NCI-H1436 treated with DMSO at 0.1 percent for 48 hours (cell line): ENCODE measurements at regions not wholly inside any gene's neighbourhood (a gene's known extent, or its start where the extent isn't known, plus 50 kb on each side); places are given as distances from the start of the nearest gene placed in this dataset.
"Not testable (repeated sequence)": the region's sequence is repeated elsewhere in the genome, so short reads cannot be mapped to it uniquely, and the experiment has no call there.

Experiments
- DNase-seq: peaks from one replicate; lab custom pipeline; 2025; lab: John Stamatoyannopoulos, UW

DNA sequence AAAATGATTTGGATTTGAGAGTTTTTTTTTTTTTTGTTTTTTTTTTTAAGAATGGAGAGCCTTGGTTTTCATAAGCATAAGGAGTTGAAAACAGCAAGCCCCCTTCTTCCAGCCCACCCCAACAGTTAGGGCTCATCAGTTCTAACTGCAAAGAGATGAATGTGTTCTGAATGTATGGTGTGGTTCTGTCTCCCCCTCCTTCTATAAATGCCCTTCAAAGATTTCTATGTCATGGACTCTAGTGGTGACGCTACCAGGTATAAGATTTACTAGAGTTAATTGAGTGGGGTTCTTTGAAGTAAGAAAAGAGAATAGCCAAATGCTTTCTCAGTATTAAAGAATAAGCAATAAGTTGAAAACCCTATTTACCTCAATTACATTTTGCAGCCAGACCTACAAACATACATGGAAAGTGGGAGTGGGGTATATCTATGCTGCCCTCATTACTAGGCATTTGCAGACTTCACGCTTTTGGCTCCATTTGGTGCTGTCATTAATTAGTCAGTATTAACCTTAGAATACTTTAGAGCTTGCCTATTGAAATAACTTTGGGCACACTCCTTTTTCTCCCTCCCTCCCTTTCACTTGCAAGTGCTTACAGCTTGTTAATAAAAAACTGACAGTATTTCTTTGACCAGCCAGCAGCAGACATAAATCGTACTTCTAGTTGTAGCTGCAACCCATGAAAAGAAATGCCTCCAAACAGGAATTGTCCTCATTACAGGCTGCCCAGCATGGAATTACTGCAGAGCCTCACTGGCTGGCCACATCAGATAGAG lies 667.2 kb upstream of the ZNF608 start:
- DNase-seq, result no peak

DNA sequence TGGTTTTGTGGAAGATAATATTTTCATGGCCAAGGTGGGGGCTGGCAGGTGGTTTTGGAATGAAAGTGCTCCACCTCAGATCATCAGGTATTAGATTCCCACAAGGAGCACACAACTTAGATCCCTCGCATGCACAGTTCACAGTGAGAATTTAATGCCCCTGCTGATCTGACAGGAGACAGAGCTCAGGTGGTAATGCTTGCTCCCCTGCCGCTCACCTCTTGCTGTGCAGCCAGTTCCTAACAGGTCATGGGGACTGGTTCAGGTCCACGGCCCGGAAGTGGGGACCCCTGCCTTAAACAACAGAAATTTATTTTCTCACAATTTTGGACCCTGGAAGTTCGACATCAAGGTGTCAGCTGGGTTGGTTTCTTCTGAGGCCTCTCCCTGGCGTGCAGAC lies 668.7 kb upstream of the ZNF608 start:
- no peak for DNase-seq

DNA sequence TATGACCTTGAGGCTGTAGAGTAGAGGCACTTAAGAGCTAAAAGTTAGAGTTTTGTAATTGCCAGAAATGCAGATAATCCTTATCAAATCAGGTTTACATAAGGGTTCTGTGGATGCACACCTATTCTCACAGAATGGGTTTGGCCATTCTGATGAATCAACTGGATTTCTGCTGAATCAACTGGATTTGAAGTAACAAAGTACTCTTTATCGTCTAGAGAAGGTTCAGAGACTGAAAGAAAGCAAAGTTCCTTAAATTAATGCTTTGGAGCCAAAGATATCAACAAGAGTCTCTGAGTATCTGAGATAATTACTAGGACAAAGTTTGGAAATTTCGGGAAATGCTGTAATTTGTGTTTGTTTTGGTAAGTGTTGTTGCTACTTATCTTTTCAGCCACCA lies 669.6 kb upstream of the ZNF608 start:
- no peak for DNase-seq

DNA sequence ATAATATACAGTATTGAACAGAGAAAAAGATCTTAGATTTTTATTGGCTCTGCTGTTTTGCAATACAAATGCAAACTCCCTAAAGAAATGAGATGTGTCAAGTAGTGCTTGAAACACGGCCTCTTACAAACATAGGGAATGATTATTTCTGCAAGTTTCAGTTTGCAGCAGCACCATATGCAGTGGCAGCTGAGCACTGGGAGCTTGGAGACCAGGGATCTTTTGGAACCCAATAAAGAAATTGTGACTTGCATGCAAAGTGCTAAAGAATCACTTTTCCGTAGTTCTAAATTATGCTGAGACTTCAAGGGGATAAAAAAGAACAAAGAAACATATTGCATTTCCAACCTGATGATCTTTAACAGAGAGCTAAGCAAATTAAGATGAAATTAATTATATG lies 674.6 kb upstream of the ZNF608 start:
- DNase-seq, result no peak

- DNase-seq, result no peak
Measured at GRCh38 chr5:125422342-125422741, 675.9 kb upstream of the ZNF608 start.

DNA sequence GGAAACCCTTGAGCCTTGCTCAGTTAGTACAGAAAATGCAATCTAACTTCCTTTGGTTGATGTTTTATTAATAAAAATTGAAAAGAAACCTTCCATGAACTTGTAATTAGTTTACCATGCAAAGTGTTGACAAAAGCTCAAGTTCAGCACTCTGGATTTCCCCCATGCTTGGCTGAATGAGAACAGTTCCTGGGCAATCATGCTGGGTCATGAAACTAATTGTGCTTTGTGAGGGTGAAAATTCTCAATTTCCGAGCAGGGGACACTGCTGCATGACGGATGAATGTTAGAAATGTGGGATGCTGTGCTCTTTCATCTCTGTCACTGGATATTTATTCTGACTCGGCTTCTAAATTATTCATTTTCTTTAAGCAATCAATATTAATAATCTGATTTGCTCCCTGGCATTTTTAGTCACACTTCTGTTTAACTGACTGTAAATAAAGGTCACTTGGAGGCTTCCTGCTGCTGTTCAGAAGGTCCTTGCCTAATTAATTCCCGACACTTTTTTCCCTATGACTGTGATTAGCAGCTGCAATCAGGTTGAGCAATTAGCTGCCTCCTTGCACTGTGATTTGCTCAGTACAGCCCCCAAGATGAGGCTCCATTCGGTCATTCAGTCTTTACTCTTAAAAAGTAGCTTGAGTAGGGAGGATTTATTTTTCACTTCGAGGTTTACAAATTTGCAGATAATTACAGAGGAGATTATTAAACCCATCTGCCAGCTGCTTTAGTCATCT lies 678.1 kb upstream of the ZNF608 start:
- no peak for DNase-seq

GRCh38 chr5:125429498-125429897 lies 683.1 kb upstream of the ZNF608 start:
- DNase-seq, result no peak

- DNase-seq, result no peak
Measured at GRCh38 chr5:125433457-125433856, 687.0 kb upstream of the ZNF608 start.

DNA sequence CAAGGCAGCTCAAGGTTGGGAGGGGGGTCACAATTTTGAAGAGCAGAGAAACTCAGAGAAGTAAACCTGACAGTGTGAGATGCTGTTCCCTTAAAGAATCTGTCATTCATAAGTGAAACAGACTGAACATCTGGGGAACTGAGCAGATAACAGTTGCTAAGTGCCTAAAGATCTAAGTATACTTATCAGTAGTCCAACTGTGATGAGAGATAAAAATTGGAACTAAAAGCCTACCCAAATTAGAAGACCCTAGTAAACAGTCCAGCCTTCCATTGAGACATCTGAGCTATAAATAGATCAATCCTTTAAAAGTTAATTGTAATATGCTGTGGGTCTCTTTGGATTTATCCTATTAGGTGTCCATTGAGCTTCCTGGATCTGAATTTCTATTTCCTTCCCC lies 692.8 kb upstream of the ZNF608 start:
- no peak for DNase-seq

GRCh38 chr5:125440905-125441304 lies 694.5 kb upstream of the ZNF608 start:
- no peak for DNase-seq

DNA sequence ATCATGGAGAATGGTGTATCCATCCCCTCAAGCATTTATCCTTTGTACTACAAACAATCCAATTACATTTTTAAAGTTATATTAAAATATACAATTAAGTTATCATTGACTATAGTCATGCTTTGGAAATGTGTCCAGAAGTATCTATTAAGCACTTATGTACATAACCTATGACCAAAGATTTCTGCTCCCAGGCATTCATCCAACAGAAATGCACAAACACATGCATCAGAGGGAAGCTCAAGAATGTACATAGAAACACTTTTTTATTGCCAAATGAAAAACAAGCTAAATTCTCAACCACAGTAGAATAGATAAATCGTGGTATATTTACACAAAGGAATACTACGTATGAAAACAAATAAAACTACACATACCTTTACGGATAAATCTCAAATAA lies 700.5 kb upstream of the ZNF608 start:
- no peak for DNase-seq

GRCh38 chr5:125450771-125451170 lies 704.3 kb upstream of the ZNF608 start:
- no peak for DNase-seq

DNA sequence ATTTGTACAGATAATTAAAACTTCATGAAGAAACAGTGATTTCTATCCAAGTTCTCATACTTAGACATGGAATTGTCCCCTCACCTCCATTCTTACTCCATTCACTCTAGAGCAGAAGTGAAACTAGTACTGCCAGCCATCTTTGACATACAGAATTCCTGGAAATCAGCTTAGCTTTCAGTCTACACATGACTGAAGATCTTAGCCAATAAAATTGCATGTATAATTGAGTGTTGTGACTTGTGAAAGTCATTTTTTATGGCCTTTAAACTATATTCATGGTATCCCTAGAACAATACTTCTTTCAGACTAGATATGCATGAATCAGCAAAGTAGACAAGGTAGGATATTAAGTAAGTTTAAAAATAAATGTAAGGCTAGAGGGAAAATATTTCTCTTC lies 705.2 kb upstream of the ZNF608 start:
- DNase-seq, result no peak

DNA sequence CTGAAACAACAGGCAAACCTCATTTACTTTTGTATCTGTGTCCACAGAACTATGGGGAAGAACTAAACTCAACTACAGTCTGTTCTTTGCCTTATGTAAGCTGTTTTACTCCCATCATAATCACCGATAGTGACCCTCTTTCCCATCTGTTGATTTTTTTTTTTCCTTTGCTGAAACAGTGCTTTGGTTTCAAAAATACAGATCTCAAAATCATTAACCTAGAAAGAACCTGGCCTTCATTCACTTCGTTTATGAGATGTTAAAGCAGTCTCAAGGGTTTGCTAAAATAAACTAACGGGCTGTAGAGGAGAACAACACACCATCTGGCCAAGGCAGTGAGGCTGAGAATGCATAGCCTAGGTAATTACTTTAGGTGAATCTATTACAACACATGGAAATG lies 706.6 kb upstream of the ZNF608 start:
- no peak for DNase-seq

DNA sequence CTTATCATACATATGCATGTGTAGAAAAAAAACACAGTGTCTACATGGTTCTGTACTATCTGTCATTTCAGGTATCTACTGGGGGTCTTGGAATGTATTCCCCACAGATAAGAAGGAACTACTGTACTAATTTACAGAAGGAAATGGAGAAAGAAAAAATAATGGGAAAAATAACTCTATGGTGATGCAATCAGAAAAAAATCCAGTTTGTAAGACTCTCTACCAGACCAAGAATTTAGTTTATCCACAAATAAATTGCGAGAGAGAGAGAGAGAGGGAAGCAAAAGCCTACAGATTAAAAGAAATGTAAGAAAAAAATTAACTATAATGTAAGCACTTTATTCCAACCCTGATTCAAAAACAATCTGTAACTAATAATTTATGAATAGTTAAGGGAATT lies 708.6 kb upstream of the ZNF608 start:
- DNase-seq, result no peak

- DNase-seq, result not testable (repeated sequence)
Measured at GRCh38 chr5:125456005-125456404, 709.6 kb upstream of the ZNF608 start.

GRCh38 chr5:125457617-125458016 lies 711.2 kb upstream of the ZNF608 start:
- no peak for DNase-seq

DNA sequence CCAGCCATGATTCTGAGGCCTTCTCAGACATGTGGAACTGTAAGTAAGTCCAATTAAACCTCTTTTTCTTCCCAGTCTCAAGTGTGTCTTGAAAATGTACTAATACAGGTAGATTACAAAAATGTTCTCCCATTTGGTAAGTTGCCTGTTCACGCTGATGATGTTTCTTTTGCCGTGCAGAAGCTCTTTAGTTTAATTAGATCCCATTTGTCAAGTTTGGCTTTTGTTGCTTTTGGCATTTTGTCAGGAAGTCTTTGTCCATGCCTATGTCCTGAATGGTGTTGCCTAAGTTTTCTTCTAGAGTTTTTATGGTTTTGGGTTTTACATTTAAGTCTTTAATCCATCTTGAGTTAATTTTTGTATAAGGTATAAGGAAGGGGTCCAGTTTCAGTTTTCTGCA lies 712.5 kb upstream of the ZNF608 start:
- not testable (repeated sequence) for DNase-seq

DNA sequence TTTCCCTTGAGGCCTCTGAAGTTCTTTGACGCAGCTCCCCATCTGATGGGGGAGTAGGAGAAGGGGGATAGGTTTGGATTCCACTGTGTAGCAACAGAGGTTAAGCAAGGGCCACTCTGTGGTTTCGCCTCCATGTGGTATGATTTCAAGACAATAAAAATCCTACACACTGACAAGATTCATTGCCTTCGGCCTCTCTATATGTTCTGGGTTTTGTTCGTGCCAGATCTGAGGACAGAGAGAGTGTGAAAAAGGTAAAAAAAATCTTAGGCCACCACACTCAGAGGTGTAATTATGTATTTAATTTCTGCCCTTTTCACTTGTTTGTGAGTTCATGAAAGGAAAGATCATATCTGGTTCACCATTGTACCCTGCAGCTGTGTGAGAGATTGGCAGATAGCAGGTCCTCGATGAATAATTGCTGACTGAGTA lies 715.2 kb upstream of the ZNF608 start:
- DNase-seq, result no peak

- no peak for DNase-seq
Measured at GRCh38 chr5:125463466-125464092, 717.1 kb upstream of the ZNF608 start.

GRCh38 chr5:125464847-125465432 lies 718.5 kb upstream of the ZNF608 start:
- no peak for DNase-seq

- DNase-seq, result no peak
Measured at GRCh38 chr5:125465703-125466102, 719.3 kb upstream of the ZNF608 start.

DNA sequence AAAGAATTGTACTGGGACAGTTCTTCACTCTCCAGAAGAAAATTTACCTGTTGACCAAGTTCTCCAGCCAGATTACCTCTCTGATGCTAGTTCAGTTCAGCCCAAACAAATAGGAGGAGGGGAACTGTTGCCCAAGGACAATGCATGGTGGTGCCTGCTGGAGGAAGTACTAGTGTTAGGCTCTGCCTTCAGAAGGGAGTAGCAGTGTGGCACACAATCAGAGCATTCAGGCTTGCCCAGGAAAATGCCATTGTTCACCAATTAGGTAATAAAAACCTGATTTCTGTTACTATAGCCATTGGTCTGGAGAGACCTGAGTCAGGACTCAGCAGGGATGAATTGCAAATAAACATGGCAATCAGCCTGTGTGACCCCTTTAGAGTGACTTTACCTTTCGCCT lies 720.8 kb upstream of the ZNF608 start:
- no peak for DNase-seq
